NT2/D1 (cell line): ENCODE measurements at regions not wholly inside any gene's neighbourhood (a gene's known extent, or its start where the extent isn't known, plus 50 kb on each side); places are given as distances from the start of the nearest gene placed in this dataset.

Experiments used
- SUZ12 ChIP-seq: IDR thresholded peaks from 2 replicates; pipeline ENCODE4 v1.6.1; 2011; ENCODE audit not compliant: insufficient read length, insufficient read depth; ENCODE audit errors: extremely low read depth
- YY1 ChIP-seq: IDR thresholded peaks from 2 replicates; pipeline ENCODE4 v1.6.1; 2011; ENCODE audit not compliant: insufficient read length, insufficient read depth
- ZNF274 ChIP-seq: IDR thresholded peaks from 2 replicates; pipeline ENCODE4 v1.6.1; 2011; ENCODE audit warnings: mild to moderate bottlenecking, low read depth, low read length

DNA sequence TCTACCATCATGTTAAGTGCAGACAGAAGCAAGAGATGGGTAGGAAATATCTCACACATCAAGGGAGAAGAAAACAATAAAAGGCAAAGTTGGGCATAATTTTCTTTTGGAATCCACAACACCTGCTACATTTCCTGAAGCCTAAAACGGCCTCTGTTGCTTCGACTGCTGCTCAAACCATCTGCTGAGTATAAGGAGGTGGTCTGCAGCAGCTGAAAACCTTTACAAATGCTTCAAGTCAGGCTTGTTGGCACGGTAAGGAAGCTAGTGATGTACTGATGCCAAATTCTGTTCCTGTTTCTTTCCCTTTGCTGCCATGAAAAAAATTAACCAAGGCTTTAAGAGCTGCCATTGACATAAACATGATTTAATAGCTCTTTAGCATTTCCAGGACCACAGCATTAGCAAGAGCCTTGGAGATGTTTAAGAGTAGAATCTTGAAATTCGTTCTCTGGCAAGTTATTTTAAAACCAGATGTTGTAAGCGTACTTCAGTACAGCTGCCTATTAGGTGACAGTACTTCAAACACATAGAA, 75.6 kb downstream of the DMRTA1 start:
- TF ChIP-seq YY1, result no peak
- no peak for TF ChIP-seq ZNF274
- no peak for TF ChIP-seq SUZ12
